ENCODE measurements at regions not wholly inside any gene's neighbourhood (a gene's known extent, or its start where the extent isn't known, plus 50 kb on each side); places are given as distances from the start of the nearest gene placed in this dataset.

- intact Hi-C loops (cut with DNase I) = no loop called here
- no peak for ATAC-seq
Observed at GRCh38 chr17:53740312-53740711, 82.4 kb upstream of the KIF2B start.

GRCh38 chr17:53736516-53737240 is 86.0 kb upstream of the KIF2B start:
- H3K27ac ChIP-seq = no peak overlapping the region
- no peak overlapping the region for H3K4me3 ChIP-seq
- H3K9me3 ChIP-seq = no peaks in the 10 kb centered on the region
- H3K27me3 ChIP-seq = no peaks in the 10 kb centered on the region
- no peaks in the 10 kb centered on the region for H3K4me1 ChIP-seq
- TF ChIP-seq POLR2A (IDR thresholded peaks at IDR 0.05) (no peak), CTCF (IDR thresholded peaks at IDR 0.05) (no peak)
- ATAC-seq = no peak
- no peaks in the 10 kb centered on the region for H3K36me3 ChIP-seq
- WGBS (ENCODE audit: insufficient coverage, low coverage, low lambda C conversion rate, missing lambda C conversion rate) = 39% methylated on average over 5 of the region's 5 CpGs
- DNase-seq = no peak
- intact Hi-C loops (cut with DNase I) = no loop called here

More at GRCh38 chr17:53740312-53740711, 82.4 kb upstream of the KIF2B start:
- Histone ChIP-seq H3K9me3 (no peaks in the 10 kb centered on the region), H3K4me1 (no peaks in the 10 kb centered on the region), H3K27me3 (no peaks in the 10 kb centered on the region), H3K27ac (no peak overlapping the region), H3K36me3 (no peaks in the 10 kb centered on the region), H3K4me3 (no peak overlapping the region)
- 57% methylated on average over 1 of the region's 1 CpG for WGBS (ENCODE audit: insufficient coverage, low coverage, low lambda C conversion rate, missing lambda C conversion rate)
- TF ChIP-seq CTCF (IDR thresholded peaks at IDR 0.05) (no peak), POLR2A (IDR thresholded peaks at IDR 0.05) (no peak)
- DNase-seq = no peak

GRCh38 chr17:53724726-53725125 is 98.0 kb upstream of the KIF2B start:
- TF ChIP-seq POLR2A (IDR thresholded peaks at IDR 0.05) = no peak
- Histone ChIP-seq H3K27ac (no peak overlapping the region), H3K4me3 (no peak overlapping the region), H3K4me1 (no peaks in the 10 kb centered on the region), H3K9me3 (no peaks in the 10 kb centered on the region), H3K27me3 (no peaks in the 10 kb centered on the region), H3K36me3 (no peaks in the 10 kb centered on the region)
- 67% methylated on average over 1 of the region's 1 CpG for WGBS (ENCODE audit: insufficient coverage, low coverage, low lambda C conversion rate, missing lambda C conversion rate)
- intact Hi-C loops (cut with DNase I) = no loop called here
- DNase-seq (no peak), ATAC-seq (peak in 1 of 4 donors; percentile 20)

GRCh38 chr17:53722407-53722806 is 100.3 kb upstream of the KIF2B start:
- no peak for DNase-seq
- 33% methylated on average over 2 of the region's 2 CpGs for WGBS (ENCODE audit: insufficient coverage, low coverage, low lambda C conversion rate, missing lambda C conversion rate)
- H3K4me1 ChIP-seq = no peaks in the 10 kb centered on the region
- H3K4me3 ChIP-seq = no peak overlapping the region
- H3K27me3 ChIP-seq = no peaks in the 10 kb centered on the region
- ATAC-seq = no peak
- H3K36me3 ChIP-seq = no peaks in the 10 kb centered on the region
- TF ChIP-seq POLR2A (IDR thresholded peaks at IDR 0.05) (no peak), CTCF (IDR thresholded peaks at IDR 0.05) (no peak)
- H3K9me3 ChIP-seq = no peaks in the 10 kb centered on the region
- H3K27ac ChIP-seq = no peak overlapping the region
- intact Hi-C loops (cut with DNase I) = no loop called here

GRCh38 chr17:53721101-53721500 is 101.6 kb upstream of the KIF2B start:
- DNase-seq = no peak
- Histone ChIP-seq H3K27me3 (no peaks in the 10 kb centered on the region), H3K27ac (no peak overlapping the region), H3K9me3 (no peaks in the 10 kb centered on the region), H3K36me3 (no peaks in the 10 kb centered on the region), H3K4me3 (no peak overlapping the region), H3K4me1 (no peaks in the 10 kb centered on the region)
- ATAC-seq = no peak
- intact Hi-C loops (cut with DNase I) = no loop called here
- WGBS (ENCODE audit: insufficient coverage, low coverage, low lambda C conversion rate, missing lambda C conversion rate) = 18% methylated on average over 2 of the region's 2 CpGs
- TF ChIP-seq CTCF (IDR thresholded peaks at IDR 0.05) = no peak
- TF ChIP-seq POLR2A (IDR thresholded peaks at IDR 0.05) = no peak
